ENCODE measurements at regions not wholly inside any gene's neighbourhood (a gene's known extent, or its start where the extent isn't known, plus 50 kb on each side); places are given as distances from the start of the nearest gene placed in this dataset.

DNA sequence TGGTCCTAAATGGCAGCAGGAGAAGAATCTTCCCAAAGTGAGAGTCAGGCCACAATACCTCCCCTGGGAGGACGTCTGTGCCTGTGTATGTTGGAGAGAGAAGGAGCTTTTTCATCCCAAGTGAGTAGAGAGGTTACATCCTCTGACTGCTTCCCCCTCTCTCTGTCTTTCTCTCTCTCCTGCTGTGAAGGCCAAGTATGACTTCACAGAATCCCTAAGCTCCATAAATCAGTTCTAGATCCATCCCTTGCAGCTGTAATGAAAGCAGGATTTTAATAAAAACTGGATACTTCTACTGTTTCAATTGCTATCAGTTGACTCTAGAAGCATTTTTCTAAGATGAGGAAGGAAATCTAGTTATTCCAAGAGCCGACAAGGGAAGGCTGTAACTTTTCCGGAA, 389.1 kb upstream of the PROK2 start:
- Histone ChIP-seq H3K27me3 (ENCODE audit: insufficient read depth, low read length, poor library complexity) (no peaks in the 10 kb centered on the region), H3K23ac (ENCODE audit: low read length) (no peak overlapping the region), H3K79me2 (ENCODE audit: control insufficient read depth, insufficient read depth, low read length) (no peaks in the 10 kb centered on the region), H2BK5ac (ENCODE audit: low read length) (no peak overlapping the region), H3K9ac (ENCODE audit: low read length) (no peak overlapping the region), H2BK15ac (replicated peaks; ENCODE audit: low read depth) (no peak overlapping the region), H3K4me2 (ENCODE audit: low read length) (no peak overlapping the region), H3K27ac (ENCODE audit: low read depth, low read length) (no peak overlapping the region), H4K5ac (ENCODE audit: low read length) (no peak overlapping the region), H3K18ac (ENCODE audit: low read length) (no peak overlapping the region), H3K4ac (ENCODE audit: low read depth, low read length) (no peak overlapping the region), H3K56ac (ENCODE audit: low read length) (no peak overlapping the region), H3K79me1 (ENCODE audit: low read length) (no peaks in the 10 kb centered on the region), H3K4me1 (ENCODE audit: control insufficient read depth, low read depth, low read length) (no peaks in the 10 kb centered on the region), H3K4me3 (ENCODE audit: low read length) (no peak overlapping the region), H2BK120ac (ENCODE audit: low read depth, low read length) (no peak overlapping the region), H4K8ac (ENCODE audit: low read depth, low read length) (no peak overlapping the region), H2AK5ac (ENCODE audit: low read length) (no peak overlapping the region), H3K36me3 (ENCODE audit: control insufficient read depth, insufficient read depth, low read length) (no peaks in the 10 kb centered on the region)
- no peak for DNase-seq
- WGBS (ENCODE audit: extremely low coverage, insufficient coverage, low lambda C conversion rate): no CpG with 5 or more reads among the region's 3 CpGs

DNA sequence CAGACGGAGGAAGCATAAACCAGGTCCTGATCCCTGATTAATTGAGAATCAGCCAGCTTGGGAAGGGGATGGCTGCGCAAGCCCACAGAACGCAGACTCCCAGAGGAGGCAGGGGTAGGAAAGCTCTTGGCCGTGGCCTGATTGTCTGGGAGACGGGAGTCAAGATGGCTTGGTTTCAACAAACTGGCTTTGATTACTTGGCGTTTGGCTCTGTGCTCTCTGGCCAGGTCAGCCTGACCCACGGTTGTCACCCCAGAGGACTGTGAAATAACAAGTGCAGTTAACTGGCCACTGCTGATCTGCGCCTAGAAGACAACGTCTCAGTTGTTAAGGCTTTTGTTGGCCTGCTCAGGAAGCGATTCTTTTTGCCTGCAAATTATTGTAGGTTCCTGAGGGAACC, 387.0 kb upstream of the PROK2 start:
- no peaks in the 10 kb centered on the region for H3K79me2 ChIP-seq (ENCODE audit: control insufficient read depth, insufficient read depth, low read length)

DNA sequence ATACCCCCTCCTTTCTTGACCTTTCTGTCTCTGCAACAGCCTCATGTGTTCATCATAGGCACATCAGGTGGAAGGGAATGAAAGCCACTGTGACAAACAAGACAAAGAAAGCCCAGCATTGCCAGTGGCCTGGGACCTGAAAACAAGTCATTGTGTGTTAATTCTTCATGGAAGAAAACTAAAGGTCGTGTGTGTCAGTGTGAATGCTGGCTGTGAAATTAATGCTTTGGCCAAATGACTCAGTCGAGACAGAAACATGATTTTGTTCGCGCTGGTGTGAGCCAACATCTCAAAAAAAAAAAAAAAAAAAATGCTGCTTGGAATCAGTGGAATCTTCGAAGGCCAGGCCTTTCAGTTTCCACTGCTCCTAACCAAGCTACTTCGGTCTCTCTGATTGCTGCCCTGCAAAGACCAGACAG, 386.5 kb upstream of the PROK2 start:
- Histone ChIP-seq H3K4me3 (ENCODE audit: low read length) (no peak overlapping the region), H2BK5ac (ENCODE audit: low read length) (no peak overlapping the region), H3K79me2 (ENCODE audit: control insufficient read depth, insufficient read depth, low read length) (no peaks in the 10 kb centered on the region), H3K27me3 (ENCODE audit: insufficient read depth, low read length, poor library complexity) (no peaks in the 10 kb centered on the region), H3K18ac (ENCODE audit: low read length) (no peak overlapping the region), H3K4ac (ENCODE audit: low read depth, low read length) (no peak overlapping the region), H3K23ac (ENCODE audit: low read length) (no peak overlapping the region), H3K4me2 (ENCODE audit: low read length) (no peak overlapping the region), H3K36me3 (ENCODE audit: control insufficient read depth, insufficient read depth, low read length) (no peaks in the 10 kb centered on the region), H3K56ac (ENCODE audit: low read length) (no peak overlapping the region), H3K4me1 (ENCODE audit: control insufficient read depth, low read depth, low read length) (no peaks in the 10 kb centered on the region), H2BK15ac (replicated peaks; ENCODE audit: low read depth) (no peak overlapping the region), H2AK5ac (ENCODE audit: low read length) (no peak overlapping the region), H3K79me1 (ENCODE audit: low read length) (no peaks in the 10 kb centered on the region), H3K9ac (ENCODE audit: low read length) (no peak overlapping the region), H2BK120ac (ENCODE audit: low read depth, low read length) (no peak overlapping the region), H4K5ac (ENCODE audit: low read length) (no peak overlapping the region), H4K8ac (ENCODE audit: low read depth, low read length) (no peak overlapping the region), H3K27ac (ENCODE audit: low read depth, low read length) (no peak overlapping the region)
- DNase-seq: peak; percentile 24
- WGBS (ENCODE audit: extremely low coverage, insufficient coverage, low lambda C conversion rate): no CpG with 5 or more reads among the region's 6 CpGs

More for the DNA sequence above, 387.0 kb upstream of the PROK2 start:
- Histone ChIP-seq H3K4me1 (ENCODE audit: control insufficient read depth, low read depth, low read length) (no peaks in the 10 kb centered on the region), H3K9ac (ENCODE audit: low read length) (no peak overlapping the region), H2BK120ac (ENCODE audit: low read depth, low read length) (no peak overlapping the region), H2BK15ac (replicated peaks; ENCODE audit: low read depth) (no peak overlapping the region), H3K18ac (ENCODE audit: low read length) (no peak overlapping the region), H3K4ac (ENCODE audit: low read depth, low read length) (no peak overlapping the region), H4K8ac (ENCODE audit: low read depth, low read length) (no peak overlapping the region), H3K4me2 (ENCODE audit: low read length) (no peak overlapping the region), H2AK5ac (ENCODE audit: low read length) (no peak overlapping the region), H3K4me3 (ENCODE audit: low read length) (no peak overlapping the region), H3K27ac (ENCODE audit: low read depth, low read length) (no peak overlapping the region), H3K56ac (ENCODE audit: low read length) (no peak overlapping the region), H3K27me3 (ENCODE audit: insufficient read depth, low read length, poor library complexity) (no peaks in the 10 kb centered on the region), H2BK5ac (ENCODE audit: low read length) (no peak overlapping the region), H3K36me3 (ENCODE audit: control insufficient read depth, insufficient read depth, low read length) (no peaks in the 10 kb centered on the region), H3K23ac (ENCODE audit: low read length) (no peak overlapping the region), H3K79me1 (ENCODE audit: low read length) (no peaks in the 10 kb centered on the region), H4K5ac (ENCODE audit: low read length) (no peak overlapping the region)
- no CpG with 5 or more reads among the region's 10 CpGs for WGBS (ENCODE audit: extremely low coverage, insufficient coverage, low lambda C conversion rate)
- DNase-seq: no peak

DNA sequence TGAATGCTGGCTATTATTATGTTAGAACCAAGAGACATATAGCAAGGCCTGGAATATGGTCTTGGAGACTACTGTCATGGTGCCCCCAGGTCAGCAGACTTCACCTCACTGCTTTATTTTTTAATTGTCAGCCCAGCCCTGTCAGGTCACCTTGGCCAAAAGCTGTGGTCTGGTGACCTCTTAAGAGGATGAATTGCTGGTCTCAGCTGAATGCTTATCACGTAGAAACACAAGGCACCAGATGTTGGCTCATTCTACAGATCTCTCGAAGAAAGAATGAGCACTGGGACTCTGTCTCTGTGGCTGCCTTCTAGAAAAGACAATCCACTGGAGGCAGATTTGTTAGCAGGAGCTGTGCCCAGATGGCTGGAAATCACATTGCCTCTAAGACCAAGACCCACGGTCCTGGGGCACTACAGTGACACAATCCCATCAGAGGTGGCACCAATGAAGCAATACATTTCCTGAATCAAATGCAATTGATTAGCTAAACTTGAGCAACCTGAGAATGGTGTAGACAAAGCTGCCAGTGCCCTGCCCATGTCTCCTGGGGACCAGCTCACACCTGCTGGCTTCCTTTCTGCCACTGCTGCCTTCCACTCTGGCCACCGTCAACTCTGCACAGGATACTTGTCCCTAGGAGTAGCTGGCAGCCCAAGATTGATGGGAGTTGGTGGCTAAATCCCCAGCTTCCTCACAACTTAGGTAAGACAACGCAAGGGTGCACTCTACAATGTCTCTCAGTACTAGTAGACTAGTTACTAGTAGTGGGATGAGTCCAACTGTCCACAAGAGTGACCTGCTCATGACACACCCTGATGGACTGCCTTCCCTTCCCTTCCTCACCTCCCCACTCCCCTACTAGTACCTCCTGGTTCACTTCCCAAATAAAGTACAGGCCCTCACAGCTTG, 384.9 kb upstream of the PROK2 start:
- H3K79me2 ChIP-seq (ENCODE audit: control insufficient read depth, insufficient read depth, low read length): no peaks in the 10 kb centered on the region
- no peak overlapping the region for H3K18ac ChIP-seq (ENCODE audit: low read length)
- H4K5ac ChIP-seq (ENCODE audit: low read length): no peak overlapping the region
- H3K23ac ChIP-seq (ENCODE audit: low read length): no peak overlapping the region
- H3K4ac ChIP-seq (ENCODE audit: low read depth, low read length): no peak overlapping the region
- no peaks in the 10 kb centered on the region for H3K36me3 ChIP-seq (ENCODE audit: control insufficient read depth, insufficient read depth, low read length)
- no peak overlapping the region for H3K9ac ChIP-seq (ENCODE audit: low read length)
- no peak for DNase-seq
- no peak overlapping the region for H3K4me3 ChIP-seq (ENCODE audit: low read length)
- H2BK5ac ChIP-seq (ENCODE audit: low read length): no peak overlapping the region
- H3K27ac ChIP-seq (ENCODE audit: low read depth, low read length): no peak overlapping the region
- H2BK15ac ChIP-seq (replicated peaks; ENCODE audit: low read depth): no peak overlapping the region
- no peak overlapping the region for H3K4me2 ChIP-seq (ENCODE audit: low read length)
- H3K56ac ChIP-seq (ENCODE audit: low read length): no peak overlapping the region
- no peaks in the 10 kb centered on the region for H3K79me1 ChIP-seq (ENCODE audit: low read length)
- no peaks in the 10 kb centered on the region for H3K27me3 ChIP-seq (ENCODE audit: insufficient read depth, low read length, poor library complexity)
- no peak overlapping the region for H2BK120ac ChIP-seq (ENCODE audit: low read depth, low read length)
- H4K8ac ChIP-seq (ENCODE audit: low read depth, low read length): no peak overlapping the region
- H2AK5ac ChIP-seq (ENCODE audit: low read length): no peak overlapping the region
- no CpG with 5 or more reads among the region's 5 CpGs for WGBS (ENCODE audit: extremely low coverage, insufficient coverage, low lambda C conversion rate)
- H3K4me1 ChIP-seq (ENCODE audit: control insufficient read depth, low read depth, low read length): no peaks in the 10 kb centered on the region

GRCh38 chr3:72169120-72169519, 384.2 kb upstream of the PROK2 start:
- Histone ChIP-seq H3K4me1 (ENCODE audit: control insufficient read depth, low read depth, low read length) (no peaks in the 10 kb centered on the region), H3K56ac (ENCODE audit: low read length) (no peak overlapping the region), H4K8ac (ENCODE audit: low read depth, low read length) (no peak overlapping the region), H4K5ac (ENCODE audit: low read length) (no peak overlapping the region), H3K4me2 (ENCODE audit: low read length) (no peak overlapping the region), H3K4ac (ENCODE audit: low read depth, low read length) (no peak overlapping the region), H2BK5ac (ENCODE audit: low read length) (no peak overlapping the region), H2BK120ac (ENCODE audit: low read depth, low read length) (no peak overlapping the region), H2AK5ac (ENCODE audit: low read length) (no peak overlapping the region), H3K79me2 (ENCODE audit: control insufficient read depth, insufficient read depth, low read length) (no peaks in the 10 kb centered on the region), H3K79me1 (ENCODE audit: low read length) (no peaks in the 10 kb centered on the region), H3K9ac (ENCODE audit: low read length) (no peak overlapping the region), H3K36me3 (ENCODE audit: control insufficient read depth, insufficient read depth, low read length) (no peaks in the 10 kb centered on the region), H3K4me3 (ENCODE audit: low read length) (no peak overlapping the region), H3K18ac (ENCODE audit: low read length) (no peak overlapping the region), H3K23ac (ENCODE audit: low read length) (no peak overlapping the region), H2BK15ac (replicated peaks; ENCODE audit: low read depth) (no peak overlapping the region), H3K27me3 (ENCODE audit: insufficient read depth, low read length, poor library complexity) (no peaks in the 10 kb centered on the region), H3K27ac (ENCODE audit: low read depth, low read length) (no peak overlapping the region)
- DNase-seq: no peak

DNA sequence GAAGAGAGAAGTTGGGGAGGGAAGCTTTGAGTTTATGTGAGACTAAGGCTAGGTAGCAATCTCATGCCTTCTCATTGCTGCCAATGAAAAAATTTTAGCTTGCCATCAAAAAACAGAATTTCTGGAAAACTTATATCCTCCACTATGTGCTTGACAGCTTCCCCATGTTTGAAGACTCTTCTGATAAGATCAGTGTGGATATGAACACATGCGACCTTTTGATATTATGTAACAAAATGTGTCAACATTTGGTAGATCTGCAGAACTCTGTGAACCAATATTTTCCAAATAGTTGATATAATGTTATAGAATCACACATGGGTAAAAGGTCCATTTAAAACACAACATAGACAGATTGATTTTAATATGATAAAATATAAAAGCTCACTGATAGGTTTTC, 380.9 kb upstream of the PROK2 start:
- Histone ChIP-seq H2AK5ac (ENCODE audit: low read length) (no peak overlapping the region), H3K18ac (ENCODE audit: low read length) (no peak overlapping the region)

More for the DNA sequence above, 380.9 kb upstream of the PROK2 start:
- H2BK15ac ChIP-seq (replicated peaks; ENCODE audit: low read depth): no peak overlapping the region
- H3K4me1 ChIP-seq (ENCODE audit: control insufficient read depth, low read depth, low read length): no peaks in the 10 kb centered on the region
- no peak overlapping the region for H3K9ac ChIP-seq (ENCODE audit: low read length)
- WGBS (ENCODE audit: extremely low coverage, insufficient coverage, low lambda C conversion rate): no CpG with 5 or more reads among the region's 1 CpG
- H2BK5ac ChIP-seq (ENCODE audit: low read length): no peak overlapping the region
- H3K23ac ChIP-seq (ENCODE audit: low read length): no peak overlapping the region
- no peak overlapping the region for H3K4ac ChIP-seq (ENCODE audit: low read depth, low read length)
- no peak overlapping the region for H3K27ac ChIP-seq (ENCODE audit: low read depth, low read length)
- no peak overlapping the region for H3K4me2 ChIP-seq (ENCODE audit: low read length)
- no peaks in the 10 kb centered on the region for H3K79me2 ChIP-seq (ENCODE audit: control insufficient read depth, insufficient read depth, low read length)
- no peak for DNase-seq
- H4K8ac ChIP-seq (ENCODE audit: low read depth, low read length): no peak overlapping the region
- H3K79me1 ChIP-seq (ENCODE audit: low read length): no peaks in the 10 kb centered on the region
- no peak overlapping the region for H3K4me3 ChIP-seq (ENCODE audit: low read length)
- no peak overlapping the region for H4K5ac ChIP-seq (ENCODE audit: low read length)
- H3K36me3 ChIP-seq (ENCODE audit: control insufficient read depth, insufficient read depth, low read length): no peaks in the 10 kb centered on the region
- H3K27me3 ChIP-seq (ENCODE audit: insufficient read depth, low read length, poor library complexity): no peaks in the 10 kb centered on the region
- H3K56ac ChIP-seq (ENCODE audit: low read length): no peak overlapping the region
- H2BK120ac ChIP-seq (ENCODE audit: low read depth, low read length): no peak overlapping the region

All from mesendoderm (in vitro differentiated cells).